Amniotic stem cell (primary cell): ENCODE measurements at regions not wholly inside any gene's neighbourhood (a gene's known extent, or its start where the extent isn't known, plus 50 kb on each side); places are given as distances from the start of the nearest gene placed in this dataset.

ENCODE experiments used
- DNase-seq: peaks from one replicate; lab custom pipeline; 2025; lab: John Stamatoyannopoulos, UW

DNA sequence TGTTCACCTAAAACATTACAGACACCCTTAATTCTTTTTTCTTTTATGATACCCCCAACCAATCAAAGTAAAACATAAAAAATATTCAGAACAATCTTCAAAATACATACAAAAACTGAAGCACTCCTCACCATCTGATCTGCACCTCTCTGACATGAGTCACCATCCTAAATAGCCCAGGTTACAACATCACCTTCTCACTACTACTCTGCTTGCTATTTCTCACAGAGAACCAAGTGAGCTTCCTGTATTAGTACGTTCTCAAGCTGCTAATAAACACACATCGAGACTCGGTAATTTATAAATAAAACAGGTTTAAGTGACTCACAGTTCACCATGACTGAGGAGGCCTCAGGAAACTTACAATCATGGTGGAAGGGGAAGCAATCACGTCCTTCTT lies 183.5 kb downstream of the CBLN2 start:
- DNase-seq, result no peak

DNA sequence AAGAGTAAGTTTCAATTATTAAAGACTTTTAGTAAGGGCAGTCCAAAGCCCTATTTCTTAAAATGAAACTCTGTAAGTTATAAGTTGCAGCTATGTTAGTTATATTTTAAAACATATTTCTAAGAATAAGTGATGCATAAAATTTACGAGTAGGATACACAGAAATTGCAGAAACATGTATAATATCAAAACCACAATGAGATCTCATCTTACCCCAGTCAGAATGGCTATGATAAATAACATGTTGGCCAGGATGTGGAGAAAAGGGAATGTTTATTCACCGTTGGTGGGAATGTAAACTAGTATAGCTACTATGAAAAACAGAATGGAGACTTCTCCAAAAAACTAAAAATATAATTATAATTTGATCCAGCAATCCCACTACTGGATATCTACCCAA lies 201.2 kb downstream of the CBLN2 start:
- DNase-seq, result peak; percentile 19

DNA sequence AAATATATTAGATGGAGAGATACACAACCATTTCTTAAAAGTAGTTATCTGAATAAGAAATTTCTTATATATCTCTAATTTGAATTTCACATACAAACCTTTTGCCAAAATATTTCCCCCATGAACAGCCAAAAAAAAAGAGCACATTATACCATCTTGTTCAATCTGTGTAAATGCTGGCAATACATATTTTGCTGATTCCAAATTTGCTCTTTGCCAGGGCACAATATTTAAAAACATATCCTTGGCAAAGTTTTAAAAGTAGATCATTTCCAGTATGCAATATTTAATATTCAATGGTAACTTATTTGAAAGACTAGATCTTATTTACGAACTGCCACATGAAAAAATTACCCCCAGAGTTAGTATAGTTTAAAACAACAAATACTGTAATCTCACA lies 204.2 kb downstream of the CBLN2 start:
- no peak for DNase-seq

DNA sequence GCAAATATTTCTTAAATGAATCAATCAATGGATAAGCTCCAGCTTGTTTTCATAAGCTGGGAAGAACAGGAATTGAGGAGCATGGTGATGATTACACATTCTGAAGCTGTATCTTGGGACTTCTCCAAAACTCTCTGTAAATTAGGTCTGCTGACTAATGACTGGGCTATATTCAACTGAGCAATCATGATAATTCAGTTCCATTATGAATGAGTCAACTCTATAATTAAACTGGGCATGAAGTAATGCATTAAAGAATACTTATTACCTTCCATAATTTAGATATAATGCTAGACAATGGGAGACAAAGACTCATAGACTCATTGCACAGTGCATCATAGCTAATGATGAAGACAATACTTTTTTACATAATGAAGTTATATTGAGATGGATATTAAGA lies 207.4 kb downstream of the CBLN2 start:
- no peak for DNase-seq

DNA sequence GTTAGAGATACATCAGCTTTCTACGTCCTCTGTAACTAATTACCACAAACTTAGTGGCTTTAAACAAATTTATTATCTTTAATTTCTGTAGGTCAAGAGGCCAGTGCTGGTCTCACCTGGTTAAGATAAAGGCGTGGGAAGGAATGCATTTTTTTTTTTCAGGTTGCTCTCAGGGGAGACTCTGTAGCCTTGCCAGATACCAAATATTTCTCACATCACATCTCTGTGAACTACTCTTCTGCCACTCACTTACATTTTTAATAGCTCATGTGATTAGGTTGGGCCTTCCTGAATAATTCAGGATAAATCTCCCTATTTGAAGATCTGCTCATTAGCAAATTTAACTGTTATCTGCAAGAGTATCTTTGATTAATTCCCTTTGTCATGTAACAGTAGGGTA lies 214.6 kb downstream of the CBLN2 start:
- no peak for DNase-seq

DNA sequence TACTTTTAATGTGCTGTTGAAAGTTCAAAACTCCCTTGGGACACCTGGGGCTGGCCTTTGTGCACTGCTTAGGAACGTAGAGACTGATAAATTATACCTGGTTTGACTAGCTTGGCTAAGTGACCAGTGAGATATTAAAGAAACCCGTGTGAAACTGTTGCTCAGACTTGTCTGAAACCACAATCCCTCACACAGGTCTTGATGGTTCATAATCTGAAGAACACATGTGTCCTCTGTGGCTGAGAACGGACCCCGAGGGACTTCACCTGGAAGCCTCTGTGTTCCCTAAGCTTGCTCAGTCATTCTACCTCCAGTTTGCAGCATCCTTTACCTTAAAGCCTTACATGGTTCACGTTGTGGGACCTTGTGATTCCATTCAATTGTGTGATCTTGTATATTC lies 218.8 kb downstream of the CBLN2 start:
- DNase-seq, result no peak

DNA sequence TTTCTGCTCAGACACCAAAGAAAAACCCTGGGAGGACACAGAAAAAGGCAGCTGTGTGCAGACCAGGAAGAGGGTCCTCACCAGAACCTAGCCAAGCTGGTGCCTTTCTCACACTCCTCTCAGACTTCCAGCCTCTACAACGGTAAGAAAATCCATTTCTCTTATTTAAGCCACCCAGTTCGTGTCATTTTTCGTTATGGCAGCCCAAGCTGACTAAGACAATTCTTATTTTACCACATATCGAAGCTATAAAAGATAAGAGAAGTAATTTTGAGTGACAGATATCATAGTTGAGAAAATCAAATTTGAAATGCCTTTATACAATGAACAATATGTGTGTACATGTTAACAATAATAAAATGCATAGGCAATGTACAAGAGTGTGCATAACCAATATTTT lies 219.5 kb downstream of the CBLN2 start:
- DNase-seq, result no peak

DNA sequence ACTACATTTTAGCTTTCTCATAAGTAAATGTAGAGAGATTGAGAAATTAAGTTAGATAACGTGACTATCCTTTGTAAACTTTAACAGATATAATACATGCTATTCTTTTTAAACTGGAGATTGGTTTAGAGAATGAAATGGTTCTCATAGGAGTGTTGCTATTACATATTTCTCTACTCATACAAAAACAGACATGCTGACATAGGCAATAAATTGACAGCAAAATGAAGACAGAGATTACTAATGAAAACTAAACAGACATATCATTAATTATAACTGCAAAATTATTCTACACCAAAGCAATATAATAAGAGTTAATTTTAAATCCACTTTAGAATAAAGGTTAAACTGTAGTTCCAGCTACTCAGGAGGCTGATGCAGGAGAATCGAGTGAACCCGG lies 227.6 kb downstream of the CBLN2 start:
- DNase-seq, result no peak

DNA sequence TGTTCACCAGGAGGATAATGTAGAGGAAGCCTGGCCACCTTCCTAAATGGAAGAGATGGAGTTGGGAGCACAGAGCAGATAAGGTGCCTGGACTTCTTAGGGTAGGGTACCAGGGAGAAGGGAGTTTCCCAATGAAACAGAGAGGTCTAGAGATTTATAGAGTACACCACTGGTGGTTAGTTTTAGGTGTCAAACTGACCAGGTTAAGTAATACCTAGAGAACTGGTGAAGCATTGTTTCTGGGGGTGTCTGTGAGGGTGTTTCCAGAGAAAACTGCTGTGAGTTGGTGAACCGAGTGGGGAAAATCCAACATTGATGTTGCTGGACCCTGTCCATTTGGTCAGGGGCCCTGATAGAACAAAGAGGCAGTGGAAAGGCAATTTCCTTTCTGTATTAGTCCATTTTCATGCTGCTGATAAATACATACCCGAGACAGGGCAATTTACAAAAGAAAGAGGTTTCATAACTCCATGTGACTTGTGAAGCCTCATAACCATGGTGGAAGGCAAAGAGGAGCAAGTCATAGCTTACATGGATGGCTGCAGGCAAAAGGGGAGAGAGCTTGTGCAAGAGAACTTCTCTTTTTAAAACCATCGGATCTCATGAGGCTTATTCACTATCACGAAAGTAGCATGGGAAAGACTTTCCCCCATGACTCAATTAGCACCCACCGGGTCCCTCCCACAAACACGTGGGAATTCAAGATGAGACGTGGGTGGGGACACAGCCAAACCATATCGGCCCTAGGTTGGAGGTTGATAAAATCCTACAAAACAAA lies 260.8 kb downstream of the CBLN2 start:
- no peak for DNase-seq

DNA sequence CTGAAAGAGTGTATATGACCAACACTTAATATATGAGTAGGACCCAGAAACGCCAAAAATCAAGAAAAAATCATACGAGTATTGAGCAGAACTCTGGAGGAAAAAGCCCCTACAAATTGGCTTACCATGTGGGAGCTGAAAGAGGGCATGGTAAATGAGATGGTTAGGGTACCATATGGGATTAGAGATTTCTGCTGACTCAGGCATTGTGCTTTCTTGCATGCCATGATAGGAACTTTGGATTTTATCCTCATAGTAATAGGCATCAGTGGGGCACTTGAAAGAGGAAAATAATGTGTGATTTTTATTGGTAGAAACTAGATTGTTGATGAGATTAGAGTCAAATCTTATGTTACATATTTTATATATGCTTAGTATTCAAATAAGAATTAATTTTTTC lies 271.1 kb downstream of the CBLN2 start:
- DNase-seq, result no peak

DNA sequence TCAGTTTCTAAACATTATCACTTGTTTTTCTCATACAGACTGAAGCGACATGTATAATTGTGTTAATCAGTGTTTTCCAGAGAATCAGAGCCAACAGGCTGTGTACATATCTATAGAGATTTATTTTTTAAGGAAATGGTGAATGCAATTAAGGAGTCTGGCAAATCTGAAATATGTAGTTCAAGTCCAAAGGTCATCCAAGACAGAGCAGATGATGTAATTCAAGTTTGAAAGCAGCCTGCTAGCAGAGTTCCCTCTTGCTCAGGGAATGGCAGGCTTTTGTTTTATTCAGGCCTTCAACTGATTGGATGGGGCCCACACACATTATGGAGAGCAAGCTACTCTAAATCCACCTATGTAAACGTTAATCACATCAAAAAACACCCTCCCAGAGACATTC lies 282.6 kb downstream of the CBLN2 start:
- DNase-seq, result no peak

DNA sequence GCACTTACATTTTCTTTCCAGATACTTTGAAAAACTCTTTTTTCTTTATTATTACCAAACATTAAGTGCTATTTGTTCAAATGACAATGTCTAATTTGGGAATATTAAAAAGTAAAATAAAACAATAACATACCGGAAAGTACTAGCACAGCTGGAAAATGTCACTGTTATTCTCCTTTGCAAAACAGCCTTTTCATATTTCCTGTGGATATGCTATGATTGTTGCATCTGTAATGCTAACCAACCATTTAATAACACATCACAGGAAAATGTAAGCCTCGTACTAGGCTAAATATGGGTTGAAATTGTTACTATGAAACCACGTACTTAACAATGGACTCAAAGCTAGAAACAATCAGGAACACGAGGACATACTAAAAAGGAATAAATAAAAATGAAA lies 298.1 kb downstream of the CBLN2 start:
- no peak for DNase-seq

DNA sequence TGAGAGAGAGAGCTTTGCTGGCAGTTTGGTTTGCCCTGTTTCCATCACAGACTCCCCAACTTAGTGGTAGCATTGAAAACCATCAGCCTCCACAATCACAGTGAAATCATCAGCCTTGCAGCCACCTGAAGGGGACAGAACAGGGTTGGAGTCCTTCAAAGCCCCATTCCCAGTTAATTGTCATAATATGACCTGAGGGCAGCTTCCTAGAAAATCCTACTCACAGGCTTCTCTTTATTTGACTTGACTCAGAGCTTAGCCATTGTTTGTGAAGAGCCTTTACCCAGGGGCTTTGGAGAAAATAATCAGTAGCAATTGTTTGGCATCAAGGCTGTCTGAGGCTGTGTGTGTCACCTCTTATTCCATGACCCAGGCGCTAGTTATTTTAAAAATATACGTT lies 308.7 kb downstream of the CBLN2 start:
- DNase-seq, result no peak

DNA sequence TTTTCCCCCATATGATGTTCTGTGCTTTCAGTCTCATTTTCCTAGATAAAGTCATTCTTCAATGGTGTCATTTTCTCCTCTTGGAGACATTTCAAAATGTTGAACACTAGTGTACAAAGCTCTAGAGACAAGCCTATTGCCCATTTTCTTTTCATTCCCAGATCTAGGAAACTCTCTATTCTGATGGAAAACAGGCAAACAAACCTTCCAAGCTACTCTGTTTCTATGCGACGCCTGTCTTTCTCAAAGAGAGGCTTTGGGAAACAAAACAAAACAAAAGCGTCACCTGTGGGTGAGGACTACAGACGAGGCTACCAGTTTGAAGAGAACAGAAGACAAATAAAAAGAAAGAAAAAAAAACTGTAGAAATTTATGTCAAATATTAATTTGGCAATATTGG lies 311.0 kb downstream of the CBLN2 start:
- DNase-seq, result no peak

DNA sequence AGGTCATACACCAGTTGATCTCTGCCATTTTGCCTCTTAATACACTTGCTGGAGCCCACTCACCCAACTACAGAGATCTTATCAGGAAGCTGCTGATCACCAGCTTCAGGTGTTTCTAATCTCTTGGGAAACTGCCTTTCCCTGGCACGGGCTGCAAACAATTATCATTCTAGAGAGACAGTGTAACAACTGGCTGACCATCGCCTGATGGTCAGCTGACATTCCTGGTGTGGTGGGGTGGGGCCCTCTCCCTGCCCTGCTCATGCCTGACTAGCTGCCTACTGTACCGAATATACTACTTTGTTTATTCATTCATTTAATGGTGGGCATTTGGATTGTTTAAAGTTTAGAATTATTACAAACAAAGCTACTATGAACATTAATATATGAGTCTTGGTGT lies 311.5 kb downstream of the CBLN2 start:
- DNase-seq, result no peak

DNA sequence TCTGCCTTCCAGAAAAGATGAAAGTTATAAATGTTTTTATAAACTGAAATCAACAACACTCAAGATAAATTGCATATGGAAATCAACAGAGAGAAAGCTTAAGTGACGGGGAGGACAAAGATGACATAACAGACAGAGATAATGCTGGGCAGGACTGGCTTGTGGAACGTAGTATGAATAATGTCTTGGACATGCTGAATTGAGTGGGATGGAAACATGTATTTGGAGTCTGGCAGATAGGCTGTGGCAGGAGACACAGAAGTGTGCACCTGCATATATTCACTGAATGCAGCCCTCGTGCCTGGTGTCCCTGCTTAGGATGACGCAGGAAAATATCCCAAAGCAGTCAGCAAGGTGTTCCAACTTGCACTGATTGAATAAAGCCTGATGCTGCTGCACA lies 318.2 kb downstream of the CBLN2 start:
- DNase-seq, result no peak

DNA sequence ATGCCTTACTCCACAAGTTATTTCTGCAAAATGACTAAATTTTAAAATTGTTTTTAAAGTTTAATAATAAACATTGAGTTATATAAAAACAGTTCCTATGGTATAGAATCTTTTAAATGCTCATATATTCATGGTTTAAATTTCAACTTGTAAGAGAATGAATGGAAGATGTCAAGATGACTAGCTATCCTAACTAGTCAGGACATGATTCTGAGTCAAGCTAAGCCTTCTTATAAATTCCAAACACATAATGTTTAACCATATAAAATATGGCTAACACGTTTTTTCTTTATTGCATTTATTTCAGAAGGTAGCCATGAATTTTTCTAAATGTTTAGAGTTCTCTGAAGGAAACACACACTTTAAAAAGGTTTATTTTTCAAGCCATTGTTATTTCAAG lies 320.4 kb downstream of the CBLN2 start:
- DNase-seq, result no peak

DNA sequence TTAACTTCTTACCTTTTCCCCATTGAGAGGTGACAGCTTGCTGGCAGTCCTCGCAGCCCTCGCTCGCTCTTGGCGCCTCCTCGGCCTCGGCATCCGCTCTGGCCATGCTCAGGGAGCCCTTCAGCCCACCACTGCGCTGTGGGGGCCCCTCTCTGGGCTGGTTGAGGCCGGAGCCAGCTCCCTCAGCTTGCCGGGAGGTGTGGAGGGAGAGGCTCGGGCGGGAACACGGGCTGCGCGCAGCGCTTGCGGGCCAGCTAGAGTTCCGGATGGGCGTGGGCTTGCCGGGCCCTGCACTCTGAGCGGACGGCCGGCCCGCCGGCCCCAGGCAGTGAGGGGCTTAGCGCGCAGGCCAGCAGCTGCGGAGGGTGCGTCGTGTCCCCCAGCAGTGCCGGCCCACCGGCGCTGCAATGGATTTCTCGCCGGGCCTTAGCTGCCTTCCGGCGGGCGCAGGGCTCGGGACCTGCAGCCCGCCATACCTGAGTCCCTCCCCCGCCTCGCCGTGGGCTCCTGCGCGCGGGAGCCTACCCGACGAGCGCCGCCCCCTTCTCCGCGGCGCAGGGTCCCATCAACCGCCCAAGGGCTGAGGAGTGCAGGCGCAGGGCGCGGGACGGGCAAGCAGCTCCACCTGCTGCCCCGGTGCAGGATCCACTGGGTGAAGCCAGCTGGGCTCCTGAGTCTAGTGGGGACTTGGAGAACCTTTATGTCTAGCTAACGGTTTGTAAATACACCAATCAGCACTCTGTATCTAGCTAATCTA lies 335.0 kb downstream of the CBLN2 start:
- DNase-seq, result no peak

DNA sequence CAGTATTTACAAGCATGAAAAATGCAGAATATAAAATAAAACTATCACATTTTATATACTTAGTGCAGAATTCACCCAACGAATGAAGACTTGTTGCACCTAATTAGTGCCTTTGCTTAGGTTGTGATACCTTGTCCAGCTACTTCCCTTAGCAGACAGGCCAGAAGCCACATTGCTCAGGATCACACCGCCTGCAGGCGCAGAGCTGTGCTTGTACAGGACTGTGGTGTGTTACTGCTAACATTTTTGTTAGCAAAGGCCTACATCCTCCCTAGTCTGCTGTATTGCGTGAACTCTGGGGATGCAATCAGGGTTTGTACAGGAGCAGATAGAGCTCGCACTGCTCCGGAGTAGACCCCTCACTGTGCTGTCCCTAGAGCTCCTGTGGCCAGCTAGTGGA lies 336.9 kb downstream of the CBLN2 start:
- no peak for DNase-seq

DNA sequence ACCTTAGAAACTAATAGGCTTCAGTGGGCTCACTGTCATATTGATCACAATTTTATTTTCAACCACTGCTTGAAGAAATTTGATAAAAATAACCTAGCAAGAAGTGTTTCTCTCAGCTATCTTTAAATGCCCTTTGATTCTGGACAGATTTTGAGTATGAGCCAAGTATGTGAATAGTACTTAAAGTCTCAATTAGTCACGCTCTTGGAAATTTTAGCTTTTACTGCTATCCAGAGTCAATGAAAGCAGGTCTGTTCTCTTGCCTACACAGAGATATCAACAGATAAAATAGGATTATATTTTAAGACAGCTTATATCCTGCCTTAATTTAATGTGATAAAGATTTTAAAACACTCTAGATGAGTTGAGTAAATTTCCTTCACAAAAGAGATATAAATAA lies 337.3 kb downstream of the CBLN2 start:
- no peak for DNase-seq

DNA sequence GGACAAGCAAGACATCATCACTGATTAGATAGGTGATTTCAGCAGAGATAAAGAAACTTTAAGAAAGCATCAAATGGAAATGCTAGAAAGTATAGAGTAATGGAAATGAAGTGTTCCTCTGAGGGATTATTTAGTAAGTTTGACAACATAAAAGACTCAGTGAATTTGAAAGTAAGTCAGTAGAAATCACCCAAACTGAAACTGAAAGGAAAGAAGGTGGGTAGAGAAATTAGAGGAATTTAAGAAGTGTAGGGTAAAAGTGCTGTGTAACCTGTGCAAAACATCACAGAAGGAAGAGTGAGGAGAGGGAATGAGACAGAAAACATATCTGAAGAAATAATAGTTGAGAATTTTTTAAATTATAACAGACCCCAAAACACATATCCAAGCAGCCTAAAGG lies 343.1 kb downstream of the CBLN2 start:
- DNase-seq, result no peak

DNA sequence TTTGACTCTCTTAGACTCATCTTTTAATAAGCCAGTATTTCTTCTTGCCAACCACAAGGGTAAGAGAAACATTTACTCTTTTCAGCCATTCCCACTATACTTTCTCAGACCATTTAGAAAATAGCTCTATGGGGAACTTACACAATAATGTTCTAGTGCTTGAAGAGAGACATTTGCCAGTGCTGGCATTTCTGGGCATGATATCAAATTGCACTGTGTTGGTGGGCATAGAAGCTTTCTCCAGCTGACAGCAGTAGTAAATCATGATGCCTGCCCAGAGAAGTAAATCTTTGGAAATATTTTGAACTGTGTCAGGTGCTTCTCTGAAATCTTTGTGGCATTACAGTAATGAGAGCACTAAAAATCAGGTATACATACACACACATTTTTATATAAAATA lies 346.6 kb downstream of the CBLN2 start:
- DNase-seq, result no peak

DNA sequence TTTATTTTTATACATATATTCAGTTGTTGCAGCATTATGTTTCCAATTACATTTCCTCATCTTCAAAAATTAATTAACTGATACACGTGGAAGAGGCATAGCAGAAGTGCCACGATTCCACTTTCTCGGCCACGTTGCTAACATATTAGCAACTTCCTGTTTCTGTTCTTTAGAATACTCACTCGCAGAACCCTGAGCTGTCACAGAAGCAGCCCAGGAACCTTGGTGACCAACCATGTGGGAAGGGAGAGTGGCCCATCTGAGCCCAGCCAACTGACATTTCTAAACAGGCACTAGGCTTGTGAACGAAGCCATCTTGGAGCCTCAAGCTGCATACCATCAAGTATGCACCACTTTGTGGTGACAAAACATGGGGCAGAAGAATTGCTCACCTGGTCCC lies 350.1 kb downstream of the CBLN2 start:
- DNase-seq, result no peak

DNA sequence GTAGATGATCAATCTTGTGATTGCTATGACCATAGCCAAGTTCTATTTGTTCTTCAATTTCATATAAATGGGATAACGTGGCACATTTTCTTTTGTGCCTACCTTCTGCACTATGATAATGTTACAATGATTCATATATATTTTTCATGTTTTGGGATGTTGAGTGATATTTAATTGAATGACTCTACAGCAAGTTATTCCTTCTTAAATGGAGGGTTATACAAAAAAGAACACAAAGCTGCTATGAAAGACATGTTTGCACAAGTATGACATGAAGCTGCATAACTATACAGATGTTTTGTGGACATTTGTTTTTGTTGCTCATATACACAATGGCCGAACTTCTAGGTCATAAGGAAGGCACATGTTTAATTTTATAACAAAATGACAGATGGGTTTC lies 356.2 kb downstream of the CBLN2 start:
- DNase-seq, result no peak
